Dendritic cell treated with granulocyte-macrophage colony-stimulating factor and Interleukin-4, amounts not matched to agents 40 ng/mL and 50 ng/mL, for 4 days (primary cell): ENCODE measurements at regions not wholly inside any gene's neighbourhood (a gene's known extent, or its start where the extent isn't known, plus 50 kb on each side); places are given as distances from the start of the nearest gene placed in this dataset.
A peak's percentile ranks its signal among the peaks of the same experiment; 100 is the strongest.

Experiments used
- H3K27ac Mint-ChIP-seq: one replicate; pipeline ENCODE4 v1.8.0; 2022; ENCODE audit warnings: mild to moderate bottlenecking, mixed read lengths
- H3K27me3 Mint-ChIP-seq: one replicate; pipeline ENCODE4 v1.8.0; 2022; ENCODE audit warnings: mild to moderate bottlenecking, mixed read lengths
- H3K36me3 Mint-ChIP-seq: one replicate; pipeline ENCODE4 v1.8.0; 2022; ENCODE audit warnings: low read depth, mixed read lengths
- H3K4me1 Mint-ChIP-seq: one replicate; pipeline ENCODE4 v1.8.0; 2022; ENCODE audit warnings: low read depth, mixed read lengths
- H3K4me3 Mint-ChIP-seq: one replicate; pipeline ENCODE4 v1.8.0; 2022; ENCODE audit warnings: mild to moderate bottlenecking, moderate library complexity, mixed read lengths
- H3K9me3 Mint-ChIP-seq: one replicate; pipeline ENCODE4 v1.8.0; 2022; ENCODE audit warnings: mixed read lengths
- intact Hi-C: fragments of 100-400 bp; cut with micrococcal nuclease; formaldehyde crosslinking; loops from one replicate; pipeline ENCODE4 v1.15.0; 2022

DNA sequence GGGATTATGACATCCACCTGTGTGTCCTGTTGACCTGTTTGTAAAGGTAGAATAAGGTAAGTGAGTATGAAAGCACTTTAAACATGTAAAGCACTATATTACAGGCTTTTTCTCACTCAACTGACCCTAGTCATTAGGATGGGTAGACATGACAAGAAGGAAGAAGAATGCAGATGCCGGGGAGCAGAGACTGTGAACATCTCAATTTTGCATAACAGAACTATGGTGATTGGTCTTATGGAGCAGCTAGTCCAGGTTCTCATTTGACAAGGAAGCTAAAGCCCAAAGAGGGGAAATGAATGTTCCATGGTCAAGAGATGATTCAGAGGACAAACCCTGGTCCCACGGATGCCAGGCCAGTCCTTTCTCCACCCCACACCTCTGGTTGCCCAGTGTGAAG is 200.1 kb upstream of the BCL6 start:
- H3K4me1 Mint-ChIP-seq, result peaks cover 22% of the 10 kb centered on the region
- H3K27ac Mint-ChIP-seq, result no peak overlapping the region
- H3K9me3 Mint-ChIP-seq, result no peaks in the 10 kb centered on the region
- no peak overlapping the region for H3K4me3 Mint-ChIP-seq
- H3K36me3 Mint-ChIP-seq, result no peaks in the 10 kb centered on the region
- intact Hi-C loops, result no loop called here
- H3K27me3 Mint-ChIP-seq, result peaks cover 9% of the 10 kb centered on the region

DNA sequence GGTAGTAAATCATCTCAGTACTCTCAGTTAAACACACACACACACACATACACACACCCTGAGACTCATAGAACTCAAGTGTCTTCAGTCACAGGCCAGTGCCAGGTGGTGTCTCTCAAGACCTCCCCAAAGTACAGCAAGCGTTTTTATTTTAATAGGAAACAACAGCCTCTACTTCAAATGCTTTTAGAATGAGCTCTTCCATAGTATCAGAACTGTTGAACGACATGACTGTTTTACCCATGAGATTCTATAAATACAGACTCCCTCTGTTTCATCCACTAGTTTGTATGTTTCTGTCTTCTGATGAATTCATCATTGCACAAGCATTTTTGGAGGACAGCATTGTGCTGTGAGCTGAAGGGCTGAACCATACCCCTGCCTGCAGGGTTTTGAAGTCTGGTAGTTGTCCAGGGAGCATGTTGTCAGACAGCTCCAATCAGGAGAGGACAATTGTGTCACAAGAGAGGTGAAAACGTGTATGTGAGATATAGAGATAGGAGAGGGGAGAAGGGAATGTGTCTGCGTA is 201.0 kb upstream of the BCL6 start:
- Mint-ChIP-seq H3K4me1 (peaks cover 31% of the 10 kb centered on the region), H3K27ac (peak overlapping the region; percentile 5), H3K4me3 (no peak overlapping the region), H3K9me3 (no peaks in the 10 kb centered on the region), H3K36me3 (no peaks in the 10 kb centered on the region), H3K27me3 (peaks cover 9% of the 10 kb centered on the region)
- intact Hi-C loops, result no loop called here

DNA sequence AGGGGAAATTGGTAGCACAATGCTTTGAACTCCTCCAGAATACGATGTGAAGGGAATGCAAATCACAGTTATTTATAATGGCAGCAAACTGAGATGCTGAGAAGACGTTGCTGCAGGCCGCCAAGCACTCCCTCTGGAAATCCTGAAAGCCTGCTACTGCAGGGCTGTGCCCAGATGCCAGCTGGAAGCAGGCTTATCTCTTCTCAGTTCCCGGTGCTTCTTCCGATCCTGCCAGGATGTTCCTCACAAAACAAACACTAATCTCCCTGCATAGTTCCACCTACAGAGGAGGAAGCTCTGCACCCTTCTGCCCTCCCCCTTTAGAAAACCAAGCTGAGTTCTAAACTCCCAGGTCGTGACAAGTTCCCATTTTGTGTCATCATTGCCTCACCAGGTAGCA is 201.7 kb upstream of the BCL6 start:
- no peaks in the 10 kb centered on the region for H3K36me3 Mint-ChIP-seq
- H3K27me3 Mint-ChIP-seq, result peaks cover 9% of the 10 kb centered on the region
- H3K9me3 Mint-ChIP-seq, result no peaks in the 10 kb centered on the region
- peaks cover 38% of the 10 kb centered on the region for H3K4me1 Mint-ChIP-seq
- intact Hi-C loops, result no loop called here
- no peak overlapping the region for H3K27ac Mint-ChIP-seq
- H3K4me3 Mint-ChIP-seq, result no peak overlapping the region

DNA sequence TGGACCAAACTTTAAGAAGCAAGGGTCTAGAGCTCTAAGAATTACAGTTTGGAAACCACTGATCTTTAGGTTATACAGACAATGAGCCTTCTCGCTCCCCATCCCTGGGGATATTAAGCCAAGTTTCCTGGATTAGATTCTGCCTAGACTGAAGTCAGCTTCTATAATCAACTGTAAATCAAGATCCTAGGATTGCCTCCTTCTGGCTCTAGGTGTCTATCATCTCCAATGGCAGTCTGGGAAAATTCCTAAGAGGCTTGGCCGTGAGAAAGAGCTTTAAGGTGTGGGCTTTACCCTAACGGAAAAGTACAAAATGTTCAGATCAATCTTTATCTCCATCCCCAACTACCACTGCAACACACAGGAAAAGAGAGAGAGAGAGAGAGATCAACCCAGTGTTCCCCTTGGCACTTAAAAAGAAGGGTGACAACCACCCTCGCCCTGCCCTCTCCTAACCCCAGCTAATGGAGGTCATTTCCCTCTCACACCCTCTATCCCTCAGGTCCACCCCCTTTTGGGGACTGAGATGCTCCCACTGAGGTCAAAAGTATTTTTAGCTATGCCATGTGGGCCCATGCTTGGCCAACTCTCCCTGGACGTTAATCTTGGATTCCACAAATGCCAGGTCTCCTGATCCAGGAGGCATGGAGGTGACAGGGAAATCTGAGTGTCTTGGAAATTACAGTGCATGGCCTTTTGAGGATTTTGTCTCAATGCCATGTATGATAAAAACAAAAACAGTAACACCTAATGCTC is 202.8 kb upstream of the BCL6 start:
- Mint-ChIP-seq H3K36me3 (no peaks in the 10 kb centered on the region), H3K4me3 (no peak overlapping the region), H3K27me3 (peaks cover 7% of the 10 kb centered on the region), H3K4me1 (peaks cover 45% of the 10 kb centered on the region), H3K9me3 (no peaks in the 10 kb centered on the region), H3K27ac (no peak overlapping the region)
- intact Hi-C loops, result no loop called here

DNA sequence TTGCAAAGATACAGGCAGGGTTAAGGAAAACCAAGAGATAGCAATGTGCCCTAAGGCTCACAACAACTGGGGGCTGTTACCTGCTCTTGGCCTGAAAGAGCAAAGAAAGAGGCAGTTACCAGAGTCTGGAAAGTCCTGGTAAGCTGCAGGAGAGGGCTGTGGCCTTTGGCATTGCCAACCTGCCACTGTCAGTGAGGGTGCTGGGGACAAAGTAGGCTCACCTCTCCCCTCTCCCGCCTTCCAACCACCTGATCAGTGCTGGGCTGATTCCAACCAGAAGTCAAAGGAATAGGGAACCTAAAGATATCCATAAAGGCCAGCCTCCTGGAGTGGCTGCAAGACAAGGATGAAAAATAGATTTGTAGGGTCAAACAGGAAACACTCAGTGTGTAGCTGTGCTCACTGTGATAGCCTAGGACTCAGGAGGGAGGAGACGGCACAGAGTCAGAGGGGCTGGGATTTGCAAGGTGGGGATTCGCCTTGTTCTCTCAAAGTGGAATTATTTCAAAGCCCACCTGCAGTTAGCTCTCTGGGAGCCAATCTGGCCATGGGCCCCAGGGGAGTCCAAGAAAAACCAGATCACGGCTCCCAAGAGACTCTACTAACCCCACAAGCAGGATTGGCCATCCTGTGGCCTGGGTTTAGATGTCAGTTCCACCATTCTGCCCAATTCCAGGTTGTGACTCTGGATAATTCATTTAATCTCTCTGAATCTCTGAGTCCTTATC is 204.0 kb upstream of the BCL6 start:
- H3K9me3 Mint-ChIP-seq, result no peaks in the 10 kb centered on the region
- no peaks in the 10 kb centered on the region for H3K36me3 Mint-ChIP-seq
- H3K4me3 Mint-ChIP-seq, result no peak overlapping the region
- intact Hi-C loops, result no loop called here
- H3K4me1 Mint-ChIP-seq, result peaks cover 56% of the 10 kb centered on the region
- H3K27me3 Mint-ChIP-seq, result peaks cover 8% of the 10 kb centered on the region
- H3K27ac Mint-ChIP-seq, result no peak overlapping the region

DNA sequence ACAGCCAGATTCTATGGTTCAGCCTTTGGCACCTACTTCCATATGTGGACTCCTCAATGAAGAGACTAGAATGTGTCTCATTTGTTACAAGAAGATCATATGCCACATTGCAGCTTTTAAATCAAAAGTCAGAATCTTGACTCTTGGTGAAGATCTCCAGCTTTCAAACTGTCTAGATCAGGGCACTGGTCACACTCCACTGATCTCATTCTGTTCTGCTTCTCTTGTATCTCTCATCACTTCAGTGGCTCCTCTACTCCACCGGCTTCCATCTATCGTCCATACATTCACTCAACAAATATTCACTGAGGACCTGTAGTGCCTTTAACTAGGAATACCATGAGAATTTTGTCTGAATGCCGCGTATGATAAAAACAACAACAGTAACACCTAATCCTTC is 203.3 kb upstream of the LPP start:
- H3K4me3 Mint-ChIP-seq, result no peak overlapping the region
- H3K9me3 Mint-ChIP-seq, result no peaks in the 10 kb centered on the region
- H3K27me3 Mint-ChIP-seq, result peaks cover 9% of the 10 kb centered on the region
- no peak overlapping the region for H3K27ac Mint-ChIP-seq
- H3K36me3 Mint-ChIP-seq, result no peaks in the 10 kb centered on the region
- peaks cover 71% of the 10 kb centered on the region for H3K4me1 Mint-ChIP-seq
- intact Hi-C loops, result no loop called here

DNA sequence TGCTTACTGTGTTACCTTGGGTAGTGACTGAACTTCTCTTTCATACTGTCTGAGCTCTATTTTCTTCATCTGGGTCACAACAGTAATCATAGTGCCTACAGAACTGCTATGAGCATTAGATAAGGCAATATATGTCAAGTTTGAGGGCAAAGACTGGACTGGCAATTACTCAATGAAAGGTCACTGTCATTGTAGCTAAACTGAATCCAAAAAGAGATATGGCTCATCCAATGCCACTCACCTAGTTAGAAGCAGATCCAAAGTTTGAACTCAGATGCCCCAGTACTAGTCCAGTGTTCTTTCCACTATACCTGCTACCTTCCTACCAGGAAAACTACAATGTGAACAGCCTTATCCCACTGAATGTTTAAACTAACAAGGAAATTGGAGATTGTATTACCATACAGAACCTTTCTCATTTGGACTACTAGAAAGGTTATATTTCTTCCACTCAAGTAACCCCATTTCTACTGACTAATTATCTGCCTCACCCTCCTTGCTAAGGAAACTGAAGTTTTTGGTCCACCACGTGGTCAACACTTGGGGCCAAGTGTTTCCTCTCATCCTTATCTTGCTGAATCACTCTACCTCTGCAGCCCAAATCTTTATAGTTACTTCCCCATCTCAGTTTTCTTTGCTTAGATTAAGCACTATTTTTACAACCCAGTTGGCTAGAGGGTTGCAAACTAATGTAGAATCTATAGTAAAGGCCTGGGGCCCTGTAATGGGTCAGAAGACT is 202.3 kb upstream of the LPP start:
- no peak overlapping the region for H3K27ac Mint-ChIP-seq
- intact Hi-C loops, result no loop called here
- H3K36me3 Mint-ChIP-seq, result no peaks in the 10 kb centered on the region
- peaks cover 72% of the 10 kb centered on the region for H3K4me1 Mint-ChIP-seq
- H3K4me3 Mint-ChIP-seq, result no peak overlapping the region
- peaks cover 5% of the 10 kb centered on the region for H3K27me3 Mint-ChIP-seq
- no peaks in the 10 kb centered on the region for H3K9me3 Mint-ChIP-seq

DNA sequence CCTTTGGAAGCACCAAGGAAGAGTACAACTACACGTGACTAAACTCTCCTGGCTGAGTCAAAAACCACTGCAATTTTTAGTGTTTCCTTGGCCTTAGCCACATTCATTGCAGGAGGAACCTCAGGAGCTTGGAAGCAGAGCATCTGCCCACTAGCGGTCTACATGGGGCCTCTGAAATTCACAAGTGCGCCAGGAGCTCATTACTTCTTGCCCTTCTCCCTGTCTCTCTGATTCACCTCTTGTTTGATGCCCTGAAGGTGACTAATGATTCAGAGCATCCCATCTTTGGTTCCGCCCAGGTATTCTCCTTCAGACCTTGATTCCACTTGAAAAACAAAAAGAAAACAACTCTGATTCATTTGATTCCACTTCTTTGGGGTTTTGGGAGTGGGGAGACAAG is 201.1 kb upstream of the LPP start:
- H3K36me3 Mint-ChIP-seq, result no peaks in the 10 kb centered on the region
- H3K9me3 Mint-ChIP-seq, result no peaks in the 10 kb centered on the region
- H3K27ac Mint-ChIP-seq, result no peak overlapping the region
- intact Hi-C loops, result no loop called here
- peaks cover 3% of the 10 kb centered on the region for H3K27me3 Mint-ChIP-seq
- H3K4me3 Mint-ChIP-seq, result no peak overlapping the region
- peaks cover 76% of the 10 kb centered on the region for H3K4me1 Mint-ChIP-seq

DNA sequence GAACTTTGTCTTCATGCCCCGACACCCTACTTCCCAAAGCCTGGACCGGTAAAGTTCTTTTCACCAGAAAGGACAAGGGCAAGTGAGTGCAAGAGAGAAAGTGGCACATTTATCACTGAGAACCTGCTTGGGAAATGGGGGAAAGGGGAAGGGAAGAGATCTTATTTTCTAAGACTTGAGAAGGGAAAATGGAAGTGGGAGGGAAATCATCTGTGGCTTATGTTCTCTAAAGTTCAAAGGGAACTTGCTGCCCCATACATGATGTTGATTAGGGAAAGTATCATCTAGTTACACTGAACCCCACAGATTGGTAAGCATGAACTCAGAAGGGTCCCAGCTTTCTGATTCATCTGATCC is 199.5 kb upstream of the LPP start:
- Mint-ChIP-seq H3K27ac (peak overlapping the region; percentile 46), H3K4me1 (peaks cover 78% of the 10 kb centered on the region), H3K4me3 (no peak overlapping the region), H3K36me3 (no peaks in the 10 kb centered on the region), H3K27me3 (peaks cover 4% of the 10 kb centered on the region), H3K9me3 (no peaks in the 10 kb centered on the region)
- intact Hi-C loops, result no loop called here

DNA sequence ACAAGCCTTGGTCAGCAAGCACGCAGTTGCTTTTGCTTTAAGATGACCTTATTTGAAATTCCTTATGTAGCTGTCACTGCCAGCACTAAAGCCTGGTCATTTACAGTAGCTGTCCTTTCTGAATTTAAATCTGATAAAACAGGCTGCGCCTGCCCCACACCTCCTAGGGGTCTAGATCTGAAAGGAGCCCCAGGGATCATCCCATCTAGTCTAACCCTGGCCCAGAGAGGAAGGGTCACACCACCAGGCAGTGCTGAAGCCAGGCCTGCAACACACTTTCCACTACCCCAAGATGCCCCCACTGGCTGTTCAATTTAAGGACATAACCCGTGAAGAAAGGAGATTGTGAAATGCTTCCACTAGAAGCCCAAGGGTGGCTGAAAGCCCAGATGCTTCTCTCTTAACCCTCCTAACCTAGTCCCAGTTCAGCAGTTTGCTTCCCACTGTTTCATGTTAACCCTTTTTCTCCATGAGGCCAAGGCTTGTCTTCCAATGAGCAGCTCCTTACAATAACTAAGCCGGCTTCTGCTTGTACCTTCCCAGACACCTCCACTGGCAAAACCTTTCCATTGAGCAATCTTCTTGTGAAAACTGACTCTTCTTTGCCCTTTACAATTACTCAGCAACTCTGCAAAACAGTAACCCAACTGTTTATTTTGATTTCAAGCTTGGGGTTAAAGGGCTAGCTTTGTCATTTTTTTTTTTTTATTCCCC is 198.9 kb upstream of the LPP start:
- peaks cover 4% of the 10 kb centered on the region for H3K27me3 Mint-ChIP-seq
- H3K4me3 Mint-ChIP-seq, result no peak overlapping the region
- H3K4me1 Mint-ChIP-seq, result peaks cover 78% of the 10 kb centered on the region
- H3K27ac Mint-ChIP-seq, result peak overlapping the region; percentile 46
- no peaks in the 10 kb centered on the region for H3K36me3 Mint-ChIP-seq
- intact Hi-C loops, result no loop called here
- H3K9me3 Mint-ChIP-seq, result no peaks in the 10 kb centered on the region

DNA sequence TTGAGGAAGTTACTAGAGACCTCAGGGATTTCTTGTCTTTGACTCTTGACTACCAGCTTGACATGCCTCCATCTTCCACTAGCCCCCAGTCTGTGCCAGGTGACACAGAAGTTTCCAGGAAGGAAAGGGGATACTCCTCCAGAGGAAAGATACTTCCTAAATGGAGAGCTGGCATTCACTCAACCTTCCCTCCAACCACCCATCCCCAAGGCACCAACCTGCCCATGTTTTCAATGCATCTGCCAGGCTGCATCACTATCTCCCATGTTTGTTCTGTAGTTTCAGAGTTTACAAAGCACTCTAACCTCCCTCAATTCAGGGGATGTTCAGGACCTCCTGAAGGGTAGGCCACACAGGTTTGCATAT is 198.4 kb upstream of the LPP start:
- intact Hi-C loops, result no loop called here
- H3K4me1 Mint-ChIP-seq, result peaks cover 75% of the 10 kb centered on the region
- H3K4me3 Mint-ChIP-seq, result no peak overlapping the region
- no peaks in the 10 kb centered on the region for H3K9me3 Mint-ChIP-seq
- no peak overlapping the region for H3K27ac Mint-ChIP-seq
- no peaks in the 10 kb centered on the region for H3K36me3 Mint-ChIP-seq
- H3K27me3 Mint-ChIP-seq, result peaks cover 4% of the 10 kb centered on the region

DNA sequence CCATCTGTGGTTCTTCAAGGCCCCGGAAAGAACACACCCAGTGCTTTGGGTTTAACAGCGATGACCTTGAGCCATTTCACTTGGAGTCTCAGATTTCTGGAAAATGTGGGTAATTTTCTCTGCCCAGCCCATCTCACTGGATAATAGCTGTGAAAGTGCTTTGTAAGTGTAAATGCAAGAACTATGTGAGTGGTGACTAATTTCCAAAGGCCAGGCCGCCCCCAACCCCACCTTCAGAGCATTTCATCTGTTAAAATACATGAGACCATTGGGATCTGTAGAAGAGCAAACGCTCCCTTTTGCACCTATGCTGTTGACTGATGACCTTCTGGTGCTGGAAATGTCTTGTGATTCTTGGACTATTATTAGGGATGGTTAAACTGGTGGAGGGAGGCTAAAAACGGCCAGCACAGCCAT is 196.8 kb upstream of the LPP start:
- intact Hi-C loops, result no loop called here
- Mint-ChIP-seq H3K27ac (no peak overlapping the region), H3K36me3 (no peaks in the 10 kb centered on the region), H3K4me3 (no peak overlapping the region), H3K4me1 (peaks cover 59% of the 10 kb centered on the region), H3K27me3 (peaks cover 4% of the 10 kb centered on the region), H3K9me3 (no peaks in the 10 kb centered on the region)

DNA sequence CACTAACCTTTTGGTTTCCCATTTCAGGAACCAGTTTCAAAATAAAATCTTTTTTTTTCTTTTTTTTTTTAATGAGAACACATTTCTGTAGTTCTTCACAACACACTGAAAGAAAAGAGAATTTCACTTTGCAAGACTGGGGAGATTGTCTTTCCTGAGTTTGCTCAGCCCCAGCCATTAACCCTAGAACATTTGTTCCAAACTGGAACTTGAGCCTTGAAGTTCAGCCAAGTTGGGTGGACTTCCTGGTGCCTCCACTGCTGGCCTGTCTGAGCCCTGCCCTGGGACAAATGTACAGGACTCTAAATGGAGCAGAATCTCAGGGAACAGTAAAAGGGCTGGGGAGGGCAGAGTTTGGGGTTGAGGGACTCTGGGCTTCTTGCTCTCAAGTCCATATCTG is 196.4 kb upstream of the LPP start:
- no peaks in the 10 kb centered on the region for H3K36me3 Mint-ChIP-seq
- H3K4me1 Mint-ChIP-seq, result peaks cover 56% of the 10 kb centered on the region
- no peak overlapping the region for H3K27ac Mint-ChIP-seq
- H3K9me3 Mint-ChIP-seq, result no peaks in the 10 kb centered on the region
- H3K4me3 Mint-ChIP-seq, result no peak overlapping the region
- H3K27me3 Mint-ChIP-seq, result peaks cover 4% of the 10 kb centered on the region
- intact Hi-C loops, result no loop called here
